OCI-LY1 (cell line): ENCODE measurements at regions not wholly inside any gene's neighbourhood (a gene's known extent, or its start where the extent isn't known, plus 50 kb on each side); places are given as distances from the start of the nearest gene placed in this dataset.

Experiments
- EZH2 ChIP-seq: fragments of 200-600 bp; sonication (generic), shearing (Covaris generic); IDR thresholded peaks from 2 replicates; pipeline ENCODE4 v1.8.0; 2017; ENCODE audit warnings: borderline replicate concordance, mixed run types, mild to moderate bottlenecking, antibody characterized with exemption, low read length, moderate library complexity, mixed read lengths
- TF ChIP-seq, protein P1 (sequence below): fragments of 200-600 bp; sonication (generic), shearing (Covaris generic); IDR thresholded peaks from 2 replicates; pipeline ENCODE4 v1.5.1; 2017; ENCODE audit warnings: mild to moderate bottlenecking, antibody characterized with exemption, low read length, moderate library complexity, mixed read lengths

DNA sequence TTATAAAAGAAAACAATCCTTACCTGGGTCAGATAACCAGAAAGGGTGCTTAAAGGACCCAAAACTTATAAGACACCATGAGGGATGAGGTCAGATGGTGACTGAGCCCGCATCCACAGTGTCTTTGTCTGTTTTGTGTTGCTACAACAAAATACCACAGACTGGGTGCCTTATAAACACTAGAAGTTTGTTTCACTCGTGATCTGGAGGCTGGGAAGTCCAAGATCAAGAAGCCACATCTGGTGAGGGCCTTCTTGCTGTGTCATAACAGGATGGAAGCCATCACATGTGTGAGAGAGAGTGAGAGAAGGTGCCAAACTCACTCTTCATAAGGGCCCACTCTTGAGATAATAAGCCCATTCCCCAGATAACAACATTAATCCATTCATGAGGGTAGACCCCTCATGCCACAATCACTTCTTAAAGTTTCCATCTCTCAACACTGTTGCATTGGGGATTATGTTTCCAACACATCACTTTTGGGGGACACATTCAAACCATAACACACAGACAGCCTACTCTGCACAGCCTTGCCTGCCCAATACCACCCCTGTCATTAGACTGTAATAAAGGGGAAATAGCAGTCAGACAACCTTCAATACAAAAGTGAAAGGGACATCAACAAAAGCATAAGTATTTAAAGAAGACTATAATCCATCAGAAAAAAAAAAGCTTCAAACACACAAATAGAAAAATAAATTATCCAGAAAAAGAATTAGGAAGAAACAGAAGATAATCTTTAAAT lies 249.8 kb downstream of the ANAPC1 start:
- TF ChIP-seq, protein P1, sequence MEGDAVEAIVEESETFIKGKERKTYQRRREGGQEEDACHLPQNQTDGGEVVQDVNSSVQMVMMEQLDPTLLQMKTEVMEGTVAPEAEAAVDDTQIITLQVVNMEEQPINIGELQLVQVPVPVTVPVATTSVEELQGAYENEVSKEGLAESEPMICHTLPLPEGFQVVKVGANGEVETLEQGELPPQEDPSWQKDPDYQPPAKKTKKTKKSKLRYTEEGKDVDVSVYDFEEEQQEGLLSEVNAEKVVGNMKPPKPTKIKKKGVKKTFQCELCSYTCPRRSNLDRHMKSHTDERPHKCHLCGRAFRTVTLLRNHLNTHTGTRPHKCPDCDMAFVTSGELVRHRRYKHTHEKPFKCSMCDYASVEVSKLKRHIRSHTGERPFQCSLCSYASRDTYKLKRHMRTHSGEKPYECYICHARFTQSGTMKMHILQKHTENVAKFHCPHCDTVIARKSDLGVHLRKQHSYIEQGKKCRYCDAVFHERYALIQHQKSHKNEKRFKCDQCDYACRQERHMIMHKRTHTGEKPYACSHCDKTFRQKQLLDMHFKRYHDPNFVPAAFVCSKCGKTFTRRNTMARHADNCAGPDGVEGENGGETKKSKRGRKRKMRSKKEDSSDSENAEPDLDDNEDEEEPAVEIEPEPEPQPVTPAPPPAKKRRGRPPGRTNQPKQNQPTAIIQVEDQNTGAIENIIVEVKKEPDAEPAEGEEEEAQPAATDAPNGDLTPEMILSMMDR: no peak
- no peak for TF ChIP-seq EZH2
